RWPE2 (cell line): ENCODE measurements at regions not wholly inside any gene's neighbourhood (a gene's known extent, or its start where the extent isn't known, plus 50 kb on each side); places are given as distances from the start of the nearest gene placed in this dataset.

Source experiments
- ATAC-seq: fragments of 200-7000 bp; cut with Tn5 transposase; 3 replicates; pipeline ENCODE4 v1.9.1; 2021; ENCODE audit warnings: low read depth
- DNase-seq: peaks from one replicate; pipeline ENCODE4 v3.0.0-alpha.2; 2020; ENCODE audit warnings: low spot score
- H3K27ac ChIP-seq: fragments of 450-650 bp; 2 replicates; pipeline ENCODE4 v1.5.1; 2017; ENCODE audit warnings: mild to moderate bottlenecking; ENCODE audit not compliant: poor library complexity, severe bottlenecking
- H3K27me3 ChIP-seq: fragments of 250-450 bp; sonication (Bioruptor Pico); 2 replicates; pipeline ENCODE4 v1.5.1; 2021; ENCODE audit warnings: mild to moderate bottlenecking, moderate library complexity; ENCODE audit not compliant: insufficient read depth, poor library complexity, severe bottlenecking
- H3K36me3 ChIP-seq: fragments of 250-450 bp; sonication (Bioruptor Pico); 2 replicates; pipeline ENCODE4 v1.5.1; 2020; ENCODE audit warnings: low read depth, mild to moderate bottlenecking, moderate library complexity
- H3K4me1 ChIP-seq: fragments of 250-450 bp; sonication (Bioruptor Pico); 2 replicates; pipeline ENCODE4 v1.5.1; 2021; ENCODE audit warnings: mild to moderate bottlenecking, moderate library complexity; ENCODE audit not compliant: insufficient read depth, poor library complexity, severe bottlenecking
- H3K4me3 ChIP-seq: fragments of 250-450 bp; sonication (Bioruptor Pico); 2 replicates; pipeline ENCODE4 v1.5.1; 2021; ENCODE audit warnings: mild to moderate bottlenecking, moderate library complexity; ENCODE audit not compliant: severe bottlenecking
- H3K9me3 ChIP-seq: fragments of 250-450 bp; sonication (Bioruptor Pico); 2 replicates; pipeline ENCODE4 v1.5.1; 2021; ENCODE audit warnings: mild to moderate bottlenecking, moderate library complexity; ENCODE audit not compliant: severe bottlenecking
- CTCF ChIP-seq: fragments of 450-650 bp; IDR thresholded peaks from one replicate; pipeline ENCODE4 v1.5.1; 2017; ENCODE audit warnings: mild to moderate bottlenecking, moderate library complexity; ENCODE audit not compliant: poor library complexity, severe bottlenecking

DNA sequence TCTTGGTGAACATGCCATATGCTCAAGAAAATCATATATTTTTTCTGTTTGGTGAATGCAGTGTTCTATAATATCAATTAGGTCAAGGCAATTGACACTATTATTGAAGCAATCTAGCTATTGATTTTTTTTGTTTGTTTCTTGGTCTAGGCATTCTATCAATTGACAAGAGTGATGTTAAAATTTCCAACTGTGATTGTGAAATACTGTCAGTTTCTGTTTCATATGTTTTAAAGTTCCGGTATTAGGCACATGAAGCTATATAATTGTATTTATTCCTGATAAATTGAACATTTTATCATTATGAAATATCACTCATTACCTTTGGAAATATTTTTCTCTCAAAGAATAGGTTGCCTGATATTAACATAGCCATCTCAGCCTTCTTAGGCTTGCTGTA is 653.4 kb downstream of the HDGFL1 start:
- Histone ChIP-seq H3K4me3 (no peak overlapping the region), H3K9me3 (no peaks in the 10 kb centered on the region), H3K27me3 (no peaks in the 10 kb centered on the region), H3K4me1 (no peaks in the 10 kb centered on the region), H3K27ac (no peak overlapping the region), H3K36me3 (no peaks in the 10 kb centered on the region)
- TF ChIP-seq CTCF: no peak
- DNase-seq: no peak
- ATAC-seq: no peak

DNA sequence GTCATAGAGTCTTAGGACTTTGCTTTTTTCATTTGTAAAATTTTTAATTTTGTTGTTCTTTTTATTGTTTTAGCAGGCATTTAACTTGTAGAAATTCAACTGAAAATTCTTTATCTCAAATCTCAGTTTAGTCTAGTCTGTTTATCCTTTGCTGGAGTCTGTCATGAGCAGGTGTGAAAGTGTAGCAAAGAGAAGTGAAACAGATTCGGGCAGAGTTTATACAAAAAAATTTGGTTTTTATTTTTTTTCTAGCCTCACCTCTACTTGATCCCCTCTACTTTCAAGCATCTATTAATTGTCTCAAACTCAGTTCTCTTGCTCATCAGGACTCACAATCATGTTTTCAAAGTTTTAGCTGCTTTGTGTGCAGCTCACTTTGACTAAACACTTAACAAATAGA is 655.2 kb downstream of the HDGFL1 start:
- H3K4me3 ChIP-seq: no peak overlapping the region

GRCh38 chr6:23228439-23229024 is 659.2 kb downstream of the HDGFL1 start:
- Histone ChIP-seq H3K27ac (no peak overlapping the region), H3K27me3 (no peaks in the 10 kb centered on the region), H3K4me1 (no peaks in the 10 kb centered on the region), H3K4me3 (no peak overlapping the region), H3K36me3 (no peaks in the 10 kb centered on the region), H3K9me3 (no peaks in the 10 kb centered on the region)
- DNase-seq: no peak
- no peak for ATAC-seq
- no peak for TF ChIP-seq CTCF

More for the DNA sequence above, 655.2 kb downstream of the HDGFL1 start:
- no peak overlapping the region for H3K27ac ChIP-seq
- no peaks in the 10 kb centered on the region for H3K4me1 ChIP-seq
- no peak for DNase-seq
- H3K27me3 ChIP-seq: no peaks in the 10 kb centered on the region
- no peaks in the 10 kb centered on the region for H3K9me3 ChIP-seq
- no peaks in the 10 kb centered on the region for H3K36me3 ChIP-seq
- ATAC-seq: no peak
- no peak for TF ChIP-seq CTCF

DNA sequence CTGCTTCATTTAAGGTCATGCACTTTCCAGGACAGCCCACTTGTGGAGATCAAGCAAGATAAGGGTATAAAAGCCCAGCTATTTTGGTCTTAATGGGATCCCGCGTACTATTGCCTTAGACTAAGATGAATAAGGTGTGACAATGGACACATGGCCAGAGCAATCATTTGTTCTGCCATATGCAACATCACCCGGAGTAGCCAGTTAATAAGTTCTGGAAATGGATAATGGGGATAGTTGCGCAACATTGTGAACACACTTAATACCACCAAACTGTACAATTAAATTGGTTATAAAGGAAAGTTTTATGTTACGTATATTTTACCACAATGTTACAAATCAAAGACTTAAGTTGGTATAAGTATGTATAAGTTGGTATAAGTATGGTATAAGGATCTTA is 674.5 kb downstream of the HDGFL1 start:
- Histone ChIP-seq H3K27me3 (no peaks in the 10 kb centered on the region), H3K36me3 (no peaks in the 10 kb centered on the region), H3K4me1 (no peaks in the 10 kb centered on the region), H3K4me3 (no peak overlapping the region), H3K9me3 (no peaks in the 10 kb centered on the region), H3K27ac (no peak overlapping the region)
- no peak for DNase-seq
- TF ChIP-seq CTCF: no peak
- no peak for ATAC-seq

GRCh38 chr6:23244300-23244699 is 674.9 kb downstream of the HDGFL1 start:
- no peak overlapping the region for H3K27ac ChIP-seq
- DNase-seq (no peak), ATAC-seq (peak; percentile 76)
- H3K4me3 ChIP-seq: no peak overlapping the region
- H3K9me3 ChIP-seq: no peaks in the 10 kb centered on the region
- no peak for TF ChIP-seq CTCF
- no peaks in the 10 kb centered on the region for H3K36me3 ChIP-seq
- H3K4me1 ChIP-seq: no peaks in the 10 kb centered on the region
- no peaks in the 10 kb centered on the region for H3K27me3 ChIP-seq
